ENCODE measurements at regions not wholly inside any gene's neighbourhood (a gene's known extent, or its start where the extent isn't known, plus 50 kb on each side); places are given as distances from the start of the nearest gene placed in this dataset.

GRCh38 chr13:68410007-68410406, 1179.9 kb upstream of the PCDH9 start:
- Histone ChIP-seq H3K4me3 (ENCODE audit: low read depth, low read length) (no peak overlapping the region), H3K36me3 (ENCODE audit: control insufficient read depth, insufficient read depth, low read length) (no peaks in the 10 kb centered on the region), H3K27me3 (ENCODE audit: control insufficient read depth, insufficient read depth, low read length) (no peaks in the 10 kb centered on the region)
- CTCF ChIA-PET: interaction anchor here (0.7 kb wide), 1 partner anchor 521 kb away, joined by 3 read pairs; no protein-coding TSS in a partner anchor
- POLR2A ChIA-PET: no interaction called here
- no peak for TF ChIP-seq CTCF (IDR thresholded peaks at IDR 0.05; ENCODE audit: insufficient read depth, low read depth, low read length)
- DNase-seq (ENCODE audit: low read depth): no peak

- H3K36me3 ChIP-seq (ENCODE audit: control insufficient read depth, insufficient read depth, low read length): no peaks in the 10 kb centered on the region
- TF ChIP-seq CTCF (IDR thresholded peaks at IDR 0.05; ENCODE audit: insufficient read depth, low read depth, low read length): no peak
- H3K4me3 ChIP-seq (ENCODE audit: low read depth, low read length): no peak overlapping the region
- no peaks in the 10 kb centered on the region for H3K27me3 ChIP-seq (ENCODE audit: control insufficient read depth, insufficient read depth, low read length)
- no peak for DNase-seq (ENCODE audit: low read depth)
- POLR2A ChIA-PET: no interaction called here
- CTCF ChIA-PET: no interaction called here
These were observed 1160.9 kb upstream of the PCDH9 start for GRCh38 chr13:68390987-68391386.

GRCh38 chr13:68386808-68387207, 1156.7 kb upstream of the PCDH9 start:
- ChIA-PET CTCF (no interaction called here), POLR2A (no interaction called here)
- no peak for DNase-seq (ENCODE audit: low read depth)
- Histone ChIP-seq H3K4me3 (ENCODE audit: low read depth, low read length) (no peak overlapping the region), H3K36me3 (ENCODE audit: control insufficient read depth, insufficient read depth, low read length) (no peaks in the 10 kb centered on the region), H3K27me3 (ENCODE audit: control insufficient read depth, insufficient read depth, low read length) (no peaks in the 10 kb centered on the region)
- no peak for TF ChIP-seq CTCF (IDR thresholded peaks at IDR 0.05; ENCODE audit: insufficient read depth, low read depth, low read length)

- CTCF ChIA-PET: no interaction called here
- POLR2A ChIA-PET: no interaction called here
- no peaks in the 10 kb centered on the region for H3K27me3 ChIP-seq (ENCODE audit: control insufficient read depth, insufficient read depth, low read length)
- H3K4me3 ChIP-seq (ENCODE audit: low read depth, low read length): no peak overlapping the region
- no peak for TF ChIP-seq CTCF (IDR thresholded peaks at IDR 0.05; ENCODE audit: insufficient read depth, low read depth, low read length)
- no peak for DNase-seq (ENCODE audit: low read depth)
- H3K36me3 ChIP-seq (ENCODE audit: control insufficient read depth, insufficient read depth, low read length): no peaks in the 10 kb centered on the region
These were observed 1150.2 kb upstream of the PCDH9 start for GRCh38 chr13:68380041-68380973.

GRCh38 chr13:68378294-68378693, 1148.2 kb upstream of the PCDH9 start:
- no peaks in the 10 kb centered on the region for H3K36me3 ChIP-seq (ENCODE audit: control insufficient read depth, insufficient read depth, low read length)
- DNase-seq (ENCODE audit: low read depth): no peak
- H3K27me3 ChIP-seq (ENCODE audit: control insufficient read depth, insufficient read depth, low read length): no peaks in the 10 kb centered on the region
- POLR2A ChIA-PET: no interaction called here
- no peak overlapping the region for H3K4me3 ChIP-seq (ENCODE audit: low read depth, low read length)
- no peak for TF ChIP-seq CTCF (IDR thresholded peaks at IDR 0.05; ENCODE audit: insufficient read depth, low read depth, low read length)
- CTCF ChIA-PET: no interaction called here

Measured in BJ (cell line).